B cell (primary cell): ENCODE measurements at regions not wholly inside any gene's neighbourhood (a gene's known extent, or its start where the extent isn't known, plus 50 kb on each side); places are given as distances from the start of the nearest gene placed in this dataset.

ENCODE experiments used
- ATAC-seq: fragments of 200-7000 bp; cut with Tn5 transposase; one replicate; pipeline ENCODE4 v1.10.0; 2021; ENCODE audit warnings: low read depth, mild to moderate bottlenecking, moderate number of reproducible peaks, moderate library complexity
- CTCF ChIA-PET: fragments of 350-600 bp; sonication (Branson Sonifier 250); formaldehyde crosslinking; loops from one replicate; lab custom pipeline; 2021; ENCODE audit warnings: antibody characterized with exemption, inconsistent platforms; lab: Charles Lee
- POLR2A ChIA-PET: fragments of 350-600 bp; sonication (Branson Sonifier 250); formaldehyde crosslinking; loops from one replicate; lab custom pipeline; 2021; ENCODE audit warnings: antibody characterized with exemption; lab: Charles Lee
- DNase-seq: peaks from one replicate; pipeline ENCODE4 v3.0.0; 2013
- H2AFZ ChIP-seq: 2 replicates; pipeline ENCODE4 v1.6.1; 2012; ENCODE audit warnings: mild to moderate bottlenecking, low read depth, low read length; ENCODE audit not compliant: insufficient read depth, poor library complexity, severe bottlenecking
- H3K27ac ChIP-seq, 2 donors: 1 replicate in 1 of 2; 2 replicates in 1 of 2; pipeline ENCODE4 v1.5.1; 2012 to 2013; ENCODE audit warnings: low read length in 2 of 2, mild to moderate bottlenecking in 2 of 2, moderate library complexity in 1 of 2
- H3K27me3 ChIP-seq, 4 experiments: fragments of 200-600 bp in 1 of 4; sonication (generic) in 1 of 4; replicated peaks in 1 of 4; 1 replicate in 2 of 4; 2 replicates in 2 of 4; pipeline versions ENCODE4 v1.6.1 to v1.7.0; 2013 to 2016; ENCODE audit warnings: low read length in 3 of 4, mild to moderate bottlenecking in 2 of 4, mixed read lengths in 1 of 4, moderate library complexity in 1 of 4; ENCODE audit not compliant: insufficient read depth in 4 of 4, control insufficient read depth in 3 of 4; ENCODE audit errors: control extremely low read depth in 1 of 4
- H3K36me3 ChIP-seq, 2 experiments: replicated peaks in 1 of 2; 1 replicate in 1 of 2; 2 replicates in 1 of 2; pipeline versions ENCODE4 v1.6.1 to v1.7.1; 2013; ENCODE audit warnings: low read length in 1 of 2; ENCODE audit not compliant: insufficient read depth in 2 of 2, control insufficient read depth in 1 of 2; ENCODE audit errors: control extremely low read depth in 1 of 2, extremely low read depth in 1 of 2
- H3K4me1 ChIP-seq, 2 donors: fragments of 200-600 bp in 1 of 2; sonication (generic) in 1 of 2; 1 replicate in 1 of 2; 2 replicates in 1 of 2; pipeline versions ENCODE4 v1.5.1 to v1.6.1; 2013 to 2017; ENCODE audit warnings: low read length in 2 of 2; ENCODE audit not compliant: control insufficient read depth in 2 of 2, insufficient read depth in 2 of 2
- H3K4me2 ChIP-seq: replicated peaks from 2 replicates; pipeline ENCODE3; 2012; ENCODE audit warnings: mild to moderate bottlenecking, low read depth, low read length; ENCODE audit not compliant: poor library complexity, severe bottlenecking
- H3K4me3 ChIP-seq, 5 experiments: fragments of 200-600 bp in 1 of 5; sonication (generic) in 1 of 5; 1 replicate in 3 of 5; 2 replicates in 2 of 5; pipeline versions ENCODE4 v1.5.1 to v1.7.0; 2011 to 2016; ENCODE audit warnings: low read length in 4 of 5, mild to moderate bottlenecking in 4 of 5, low read depth in 2 of 5, control low read depth in 1 of 5, moderate library complexity in 1 of 5; ENCODE audit not compliant: insufficient read depth in 1 of 5; ENCODE audit errors: control extremely low read depth in 1 of 5, extremely low read depth in 1 of 5
- H3K79me2 ChIP-seq: fragments of 200-600 bp; sonication (generic); one replicate; pipeline ENCODE4 v1.6.0; 2016; ENCODE audit warnings: low read length; ENCODE audit not compliant: control insufficient read depth, insufficient read depth
- H3K9ac ChIP-seq: fragments of 200-600 bp; sonication (generic); 2 replicates; pipeline ENCODE4 v1.6.1; 2017; ENCODE audit warnings: mild to moderate bottlenecking, low read length, moderate library complexity
- H3K9me3 ChIP-seq, 3 donors: one replicate each; pipeline versions ENCODE4 v1.6.1 to v1.7.1; 2013; ENCODE audit warnings: low read length in 2 of 3; ENCODE audit not compliant: control insufficient read depth in 2 of 3, insufficient read depth in 1 of 3; ENCODE audit errors: control extremely low read depth in 1 of 3
- H4K20me1 ChIP-seq: 2 replicates; pipeline ENCODE4 v1.6.0; 2012; ENCODE audit warnings: mild to moderate bottlenecking, low read length; ENCODE audit not compliant: insufficient read depth, control insufficient read depth, poor library complexity, severe bottlenecking
- H3K27ac Mint-ChIP-seq: one replicate; pipeline ENCODE4 v1.8.0; 2021; ENCODE audit warnings: mixed read lengths
- H3K27me3 Mint-ChIP-seq: one replicate; pipeline ENCODE4 v1.8.0; 2021; ENCODE audit warnings: mixed read lengths
- H3K4me1 Mint-ChIP-seq: one replicate; pipeline ENCODE4 v1.8.0; 2021; ENCODE audit warnings: mixed read lengths
- H3K4me3 Mint-ChIP-seq: one replicate; pipeline ENCODE4 v1.8.0; 2021; ENCODE audit warnings: mixed read lengths
- H3K9me3 Mint-ChIP-seq: one replicate; pipeline ENCODE4 v1.8.0; 2022; ENCODE audit warnings: mixed read lengths; ENCODE audit not compliant: insufficient read depth
- EZH2 ChIP-seq: IDR thresholded peaks from 2 replicates; pipeline ENCODE4 v1.6.1; 2012; ENCODE audit warnings: borderline replicate concordance, low read depth, mild to moderate bottlenecking, moderate library complexity, low read length; ENCODE audit not compliant: insufficient read depth, poor library complexity, severe bottlenecking
- WGBS: methylation state at CpG from one replicate; pipeline ENCODE4 v1.1.5; 2013; ENCODE audit warnings: missing lambda C conversion rate; ENCODE audit not compliant: insufficient coverage; 5-methylcytosine and 5-hydroxymethylcytosine counted together
- intact Hi-C: fragments of 100-400 bp; cut with micrococcal nuclease; formaldehyde crosslinking; loops from one replicate; pipeline ENCODE4 v1.10.0; 2022
- TF ChIP-seq, protein P1 (sequence below): fragments of 200-600 bp; IDR thresholded peaks from one replicate; pipeline ENCODE4 v1.8.0; 2022; ENCODE audit warnings: antibody characterized with exemption, mild to moderate bottlenecking

DNA sequence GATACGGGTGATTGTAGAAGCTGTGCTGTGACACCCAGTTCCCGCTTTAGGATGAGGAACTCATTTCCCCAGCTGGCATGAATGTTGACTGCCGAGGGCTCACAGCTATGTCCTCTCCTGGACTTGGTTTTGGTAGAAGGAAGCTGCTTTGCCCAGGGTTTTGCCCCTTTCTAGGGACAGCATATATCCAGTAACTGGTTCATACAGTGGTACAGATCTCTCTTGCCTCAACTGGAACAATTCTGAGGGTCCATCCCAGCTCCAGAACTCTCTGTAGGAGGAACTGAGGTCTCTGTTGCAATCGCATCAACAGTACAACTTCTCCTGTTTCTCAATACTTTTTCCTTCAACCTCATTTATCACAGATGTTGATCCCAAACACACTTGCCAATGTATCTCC lies 54.5 kb upstream of the FNDC3B start:
- Histone ChIP-seq H3K9me3 (no peaks in the 10 kb centered on the region), H4K20me1 (no peaks in the 10 kb centered on the region), H3K4me1 (no peaks in the 10 kb centered on the region), H3K9ac (no peak overlapping the region), H3K36me3 (no peaks in the 10 kb centered on the region), H3K79me2 (no peaks in the 10 kb centered on the region), H3K27ac (no peak overlapping the region), H3K4me3 (peak overlapping the region in 1 of 5 experiments; percentile 3), H2AFZ (no peak overlapping the region), H3K4me2 (no peak overlapping the region), H3K27me3 (peaks cover 0 to 5% (median 0%) of the 10 kb centered on the region in 4 experiments)
- Mint-ChIP-seq H3K4me3 (no peak overlapping the region), H3K9me3 (no peaks in the 10 kb centered on the region), H3K4me1 (peaks cover 1% of the 10 kb centered on the region), H3K27me3 (peaks cover 8% of the 10 kb centered on the region), H3K27ac (no peak overlapping the region)
- WGBS, result 42% methylated on average over 4 of the region's 4 CpGs
- intact Hi-C loops, result no loop called here
- ATAC-seq (no peak), DNase-seq (no peak)
- TF ChIP-seq, protein P1, sequence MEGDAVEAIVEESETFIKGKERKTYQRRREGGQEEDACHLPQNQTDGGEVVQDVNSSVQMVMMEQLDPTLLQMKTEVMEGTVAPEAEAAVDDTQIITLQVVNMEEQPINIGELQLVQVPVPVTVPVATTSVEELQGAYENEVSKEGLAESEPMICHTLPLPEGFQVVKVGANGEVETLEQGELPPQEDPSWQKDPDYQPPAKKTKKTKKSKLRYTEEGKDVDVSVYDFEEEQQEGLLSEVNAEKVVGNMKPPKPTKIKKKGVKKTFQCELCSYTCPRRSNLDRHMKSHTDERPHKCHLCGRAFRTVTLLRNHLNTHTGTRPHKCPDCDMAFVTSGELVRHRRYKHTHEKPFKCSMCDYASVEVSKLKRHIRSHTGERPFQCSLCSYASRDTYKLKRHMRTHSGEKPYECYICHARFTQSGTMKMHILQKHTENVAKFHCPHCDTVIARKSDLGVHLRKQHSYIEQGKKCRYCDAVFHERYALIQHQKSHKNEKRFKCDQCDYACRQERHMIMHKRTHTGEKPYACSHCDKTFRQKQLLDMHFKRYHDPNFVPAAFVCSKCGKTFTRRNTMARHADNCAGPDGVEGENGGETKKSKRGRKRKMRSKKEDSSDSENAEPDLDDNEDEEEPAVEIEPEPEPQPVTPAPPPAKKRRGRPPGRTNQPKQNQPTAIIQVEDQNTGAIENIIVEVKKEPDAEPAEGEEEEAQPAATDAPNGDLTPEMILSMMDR, result no peak
- no peak for TF ChIP-seq EZH2
- ChIA-PET POLR2A (no interaction called here), CTCF (no interaction called here)

DNA sequence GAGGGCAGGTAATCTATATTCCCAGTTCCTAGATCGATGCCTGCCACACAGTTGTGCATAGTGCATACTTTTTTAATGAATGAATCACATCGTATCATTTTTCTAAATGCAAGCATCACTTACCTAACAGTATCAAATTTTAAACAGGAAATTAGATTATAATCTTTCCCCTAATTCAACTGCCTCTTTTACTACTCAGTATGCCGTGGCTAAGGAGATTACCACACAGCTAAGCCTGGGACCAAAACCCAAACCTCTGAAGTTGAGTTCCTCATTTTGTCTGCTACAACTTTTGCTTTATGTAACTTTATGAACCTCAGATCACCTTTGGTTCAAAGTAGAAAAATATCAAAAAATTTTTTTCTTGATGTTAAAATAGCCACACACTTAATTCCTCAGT lies 53.2 kb upstream of the FNDC3B start:
- Histone ChIP-seq H3K4me2 (no peak overlapping the region), H4K20me1 (no peaks in the 10 kb centered on the region), H3K9ac (no peak overlapping the region), H3K27ac (no peak overlapping the region), H3K4me3 (no peak overlapping the region), H3K79me2 (no peaks in the 10 kb centered on the region), H2AFZ (no peak overlapping the region), H3K27me3 (peaks cover 0 to 5% (median 0%) of the 10 kb centered on the region in 4 experiments), H3K4me1 (no peaks in the 10 kb centered on the region), H3K36me3 (no peaks in the 10 kb centered on the region), H3K9me3 (no peaks in the 10 kb centered on the region)
- 17% methylated on average over 2 of the region's 3 CpGs for WGBS
- ChIA-PET CTCF (no interaction called here), POLR2A (no interaction called here)
- Mint-ChIP-seq H3K4me3 (no peak overlapping the region), H3K4me1 (peaks cover 1% of the 10 kb centered on the region), H3K27ac (no peak overlapping the region), H3K27me3 (peaks cover 8% of the 10 kb centered on the region), H3K9me3 (no peaks in the 10 kb centered on the region)
- no peak for TF ChIP-seq EZH2
- TF ChIP-seq, protein P1, result no peak
- DNase-seq (no peak), ATAC-seq (no peak)
- intact Hi-C loops, result no loop called here
